ENCODE measurements at regions not wholly inside any gene's neighbourhood (a gene's known extent, or its start where the extent isn't known, plus 50 kb on each side); places are given as distances from the start of the nearest gene placed in this dataset.

DNA sequence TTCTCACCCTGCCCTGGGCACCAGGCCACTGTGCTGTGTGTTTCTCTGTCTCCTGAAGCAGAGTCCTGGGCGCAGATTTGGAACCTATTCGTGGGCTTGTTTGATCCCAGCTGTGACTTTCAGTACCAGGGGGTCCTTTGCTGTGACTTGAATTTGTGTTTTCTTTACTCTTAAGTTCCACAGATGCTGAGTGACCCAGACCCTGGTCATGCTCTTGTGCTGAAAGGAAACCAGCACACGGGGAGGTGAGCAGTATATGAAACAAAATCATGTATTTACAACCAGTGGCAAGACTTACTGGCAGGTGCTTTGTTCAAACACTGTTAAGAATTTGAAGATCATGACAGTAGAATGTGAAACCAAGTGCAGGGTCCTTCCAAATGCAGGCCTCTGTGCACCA, 89.2 kb upstream of the PRSS58 start:
- Histone ChIP-seq H3K4me3 (replicated peaks in 1 of 3; ENCODE audit: insufficient read depth in 1 of 3, low read depth in 2 of 3, low read length in 3 of 3) (no peak overlapping the region), H4K20me1 (ENCODE audit: insufficient read depth, low read length) (no peaks in the 10 kb centered on the region), H3K27ac (ENCODE audit: extremely low read length, insufficient read depth, low read length) (no peak overlapping the region), H3K36me3 (replicated peaks in 1 of 2; ENCODE audit: control insufficient read depth in 1 of 2, insufficient read depth in 2 of 2, low read length in 2 of 2) (no peaks in the 10 kb centered on the region), H3K79me2 (ENCODE audit: insufficient read depth, low read length) (no peaks in the 10 kb centered on the region), H3K4me1 (ENCODE audit: insufficient read depth, low read length) (no peaks in the 10 kb centered on the region), H3K27me3 (ENCODE audit: control insufficient read depth in 1 of 2, insufficient read depth in 2 of 2, low read length in 2 of 2) (peaks cover 0 to 27% of the 10 kb centered on the region in 2 experiments; a peak in 2 of 5 replicates), H3K4me2 (ENCODE audit: low read depth, low read length) (no peak overlapping the region), H2AFZ (ENCODE audit: low read length) (no peak overlapping the region), H3K9me3 (ENCODE audit: low read length) (no peaks in the 10 kb centered on the region), H3K9ac (ENCODE audit: insufficient read depth, low read depth, low read length) (no peak overlapping the region)
- ATAC-seq (no peak), DNase-seq (ENCODE audit: low spot score) (no peak), FAIRE-seq (no peak)
- intact Hi-C loops (cut with micrococcal nuclease; ENCODE audit: unreplicated experiment) (no loop called here), in situ Hi-C loops (cut with HindIII; ENCODE audit: extremely low pct_ligation_motif_present, low pct_unique_long_range_greater_than_20kb) (no loop called here)
- TF ChIP-seq TARDBP (CRISPR knock-in tag; IDR thresholded peaks at IDR 0.05) (no peak), ZNF724P (CRISPR knock-in tag; IDR thresholded peaks at IDR 0.05; ENCODE audit: borderline replicate concordance) (no peak), ZNF790 (CRISPR knock-in tag; IDR thresholded peaks at IDR 0.05; ENCODE audit: borderline replicate concordance) (no peak), ZNF232 (CRISPR knock-in tag; IDR thresholded peaks at IDR 0.05; ENCODE audit: borderline replicate concordance) (no peak), PHB2 (IDR thresholded peaks at IDR 0.05; ENCODE audit: partially characterized antibody) (no peak)
- TF ChIP-seq, protein P1, sequence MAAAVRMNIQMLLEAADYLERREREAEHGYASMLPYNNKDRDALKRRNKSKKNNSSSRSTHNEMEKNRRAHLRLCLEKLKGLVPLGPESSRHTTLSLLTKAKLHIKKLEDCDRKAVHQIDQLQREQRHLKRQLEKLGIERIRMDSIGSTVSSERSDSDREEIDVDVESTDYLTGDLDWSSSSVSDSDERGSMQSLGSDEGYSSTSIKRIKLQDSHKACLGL (CRISPR knock-in tag; IDR thresholded peaks at IDR 0.05): no peak
- BruUV-seq (replicated peaks): no TSS peak
- WGBS (ENCODE audit: low lambda C conversion rate): 0% methylated on average over 3 of the region's 3 CpGs
- ChIA-PET POLR2A (no interaction called here), CTCF (ENCODE audit: low intra/inter-chr PET ratio, low total read pairs) (no interaction called here)

DNA sequence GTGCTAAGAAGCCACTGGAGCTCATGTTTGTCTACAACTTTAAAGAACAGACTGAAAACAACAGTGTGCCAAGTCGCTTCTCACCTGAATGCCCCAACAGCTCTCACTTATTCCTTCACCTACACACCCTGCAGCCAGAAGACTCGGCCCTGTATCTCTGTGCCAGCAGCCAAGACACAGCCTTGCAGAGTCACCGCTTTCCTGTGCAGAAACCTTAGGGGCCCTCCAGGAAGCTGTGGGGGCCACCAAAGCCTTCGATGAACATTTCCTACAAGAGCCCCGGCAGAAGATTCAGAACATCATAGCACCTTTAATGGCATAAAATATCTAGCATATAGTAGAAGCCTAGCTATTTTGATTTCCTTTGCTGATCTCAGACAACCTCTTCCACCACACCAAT, 88.0 kb upstream of the PRSS58 start:
- Histone ChIP-seq H3K27ac (ENCODE audit: extremely low read length, insufficient read depth, low read length) (no peak overlapping the region), H4K20me1 (ENCODE audit: insufficient read depth, low read length) (no peaks in the 10 kb centered on the region), H3K27me3 (ENCODE audit: control insufficient read depth in 1 of 2, insufficient read depth in 2 of 2, low read length in 2 of 2) (peaks cover 0 to 20% of the 10 kb centered on the region in 2 experiments; a peak in 2 of 5 replicates), H3K79me2 (ENCODE audit: insufficient read depth, low read length) (no peaks in the 10 kb centered on the region), H3K4me3 (replicated peaks in 1 of 3; ENCODE audit: insufficient read depth in 1 of 3, low read depth in 2 of 3, low read length in 3 of 3) (no peak overlapping the region), H3K36me3 (replicated peaks in 1 of 2; ENCODE audit: control insufficient read depth in 1 of 2, insufficient read depth in 2 of 2, low read length in 2 of 2) (no peaks in the 10 kb centered on the region), H2AFZ (ENCODE audit: low read length) (no peak overlapping the region), H3K9ac (ENCODE audit: insufficient read depth, low read depth, low read length) (no peak overlapping the region), H3K4me2 (ENCODE audit: low read depth, low read length) (no peak overlapping the region), H3K4me1 (ENCODE audit: insufficient read depth, low read length) (no peaks in the 10 kb centered on the region), H3K9me3 (ENCODE audit: low read length) (no peaks in the 10 kb centered on the region)
- TF ChIP-seq ATRX (CRISPR knock-in tag; IDR thresholded peaks at IDR 0.05; ENCODE audit: borderline replicate concordance) (no peak), THAP11 (CRISPR knock-in tag; IDR thresholded peaks at IDR 0.05) (no peak), HOXA7 (CRISPR knock-in tag; IDR thresholded peaks at IDR 0.05) (no peak), SUZ12 (IDR thresholded peaks at IDR 0.05; ENCODE audit: low read depth, low read length) (no peak), RBFOX2 (IDR thresholded peaks at IDR 0.05; ENCODE audit: low read depth, low read length) (no peak), GLI4 (CRISPR knock-in tag; IDR thresholded peaks at IDR 0.05; ENCODE audit: borderline replicate concordance) (no peak), ZNF616 (CRISPR knock-in tag; IDR thresholded peaks at IDR 0.05; ENCODE audit: low read depth) (no peak), PAF1 (CRISPR knock-in tag; IDR thresholded peaks at IDR 0.05) (no peak), ZNF703 (CRISPR knock-in tag; IDR thresholded peaks at IDR 0.05; ENCODE audit: borderline replicate concordance) (no peak), ZNF614 (CRISPR knock-in tag; IDR thresholded peaks at IDR 0.05; ENCODE audit: borderline replicate concordance) (no peak), RFX3 (CRISPR knock-in tag; IDR thresholded peaks at IDR 0.05) (no peak)
- TF ChIP-seq, protein P2, sequence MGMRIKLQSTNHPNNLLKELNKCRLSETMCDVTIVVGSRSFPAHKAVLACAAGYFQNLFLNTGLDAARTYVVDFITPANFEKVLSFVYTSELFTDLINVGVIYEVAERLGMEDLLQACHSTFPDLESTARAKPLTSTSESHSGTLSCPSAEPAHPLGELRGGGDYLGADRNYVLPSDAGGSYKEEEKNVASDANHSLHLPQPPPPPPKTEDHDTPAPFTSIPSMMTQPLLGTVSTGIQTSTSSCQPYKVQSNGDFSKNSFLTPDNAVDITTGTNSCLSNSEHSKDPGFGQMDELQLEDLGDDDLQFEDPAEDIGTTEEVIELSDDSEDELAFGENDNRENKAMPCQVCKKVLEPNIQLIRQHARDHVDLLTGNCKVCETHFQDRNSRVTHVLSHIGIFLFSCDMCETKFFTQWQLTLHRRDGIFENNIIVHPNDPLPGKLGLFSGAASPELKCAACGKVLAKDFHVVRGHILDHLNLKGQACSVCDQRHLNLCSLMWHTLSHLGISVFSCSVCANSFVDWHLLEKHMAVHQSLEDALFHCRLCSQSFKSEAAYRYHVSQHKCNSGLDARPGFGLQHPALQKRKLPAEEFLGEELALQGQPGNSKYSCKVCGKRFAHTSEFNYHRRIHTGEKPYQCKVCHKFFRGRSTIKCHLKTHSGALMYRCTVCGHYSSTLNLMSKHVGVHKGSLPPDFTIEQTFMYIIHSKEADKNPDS (CRISPR knock-in tag; IDR thresholded peaks at IDR 0.05): no peak
- intact Hi-C loops (cut with micrococcal nuclease; ENCODE audit: unreplicated experiment) (no loop called here), in situ Hi-C loops (cut with HindIII; ENCODE audit: extremely low pct_ligation_motif_present, low pct_unique_long_range_greater_than_20kb) (no loop called here)
- no TSS peak for BruUV-seq (replicated peaks)
- CTCF ChIA-PET (ENCODE audit: low intra/inter-chr PET ratio, low total read pairs): no interaction called here
- FAIRE-seq (no peak), DNase-seq (ENCODE audit: low spot score) (no peak), ATAC-seq (no peak)
- POLR2A ChIA-PET: no interaction called here
- WGBS (ENCODE audit: low lambda C conversion rate): 10% methylated on average over 5 of the region's 5 CpGs
